ENCODE measurements at regions not wholly inside any gene's neighbourhood (a gene's known extent, or its start where the extent isn't known, plus 50 kb on each side); places are given as distances from the start of the nearest gene placed in this dataset.

GRCh38 chr10:94149702-94150101 lies 156.0 kb downstream of the PLCE1 start:
- TF ChIP-seq CTCF (IDR thresholded peaks at IDR 0.05) (no peak), POLR2A (IDR thresholded peaks at IDR 0.05) (no peak)

Data from right lobe of liver (tissue), 4 donors.